ENCODE measurements at regions not wholly inside any gene's neighbourhood (a gene's known extent, or its start where the extent isn't known, plus 50 kb on each side); places are given as distances from the start of the nearest gene placed in this dataset.

- no peak for TF ChIP-seq CTCF (IDR thresholded peaks at IDR 0.05)
- no peak for TF ChIP-seq POLR2A (IDR thresholded peaks at IDR 0.05)
Measured at GRCh38 chr12:19033244-19033643, 96.3 kb upstream of the PLEKHA5 start.
